Smooth muscle cell (in vitro differentiated cells): ENCODE measurements at regions not wholly inside any gene's neighbourhood (a gene's known extent, or its start where the extent isn't known, plus 50 kb on each side); places are given as distances from the start of the nearest gene placed in this dataset.
A peak's percentile ranks its signal among the peaks of the same experiment; 100 is the strongest.

Experiments
- DNase-seq: peaks from one replicate; lab custom pipeline; 2025; ENCODE audit not compliant: unreplicated experiment; lab: John Stamatoyannopoulos, UW
- H2AFZ ChIP-seq: fragments of 200-600 bp; sonication (generic); 2 replicates; pipeline ENCODE4 v1.6.0; 2016; ENCODE audit warnings: antibody characterized with exemption, low read depth, mild to moderate bottlenecking
- H3F3A ChIP-seq: fragments of 200-600 bp; sonication (generic); 2 replicates; pipeline ENCODE4 v1.6.0; 2017; ENCODE audit warnings: antibody characterized with exemption, low read depth
- H3K27ac ChIP-seq: fragments of 200-600 bp; sonication (generic); 2 replicates; pipeline ENCODE4 v1.5.1; 2016; ENCODE audit warnings: low read depth, mild to moderate bottlenecking
- H3K27me3 ChIP-seq: fragments of 200-600 bp; sonication (generic); 2 replicates; pipeline ENCODE4 v1.6.1; 2016; ENCODE audit warnings: low read depth, mild to moderate bottlenecking
- H3K36me3 ChIP-seq: fragments of 200-600 bp; sonication (generic); 2 replicates; pipeline ENCODE4 v1.5.1; 2016; ENCODE audit warnings: low read depth
- H3K4me1 ChIP-seq: fragments of 200-600 bp; sonication (generic); 2 replicates; pipeline ENCODE4 v1.5.1; 2016; ENCODE audit warnings: low read depth
- H3K4me2 ChIP-seq: fragments of 200-600 bp; sonication (generic); 2 replicates; pipeline ENCODE4 v1.6.0; 2016; ENCODE audit warnings: mild to moderate bottlenecking
- H3K4me3 ChIP-seq: fragments of 200-600 bp; sonication (generic); 2 replicates; pipeline ENCODE4 v1.5.1; 2016; ENCODE audit warnings: mild to moderate bottlenecking
- H3K79me2 ChIP-seq: fragments of 200-600 bp; sonication (generic); 2 replicates; pipeline ENCODE4 v1.6.0; 2016; ENCODE audit warnings: low read depth, mild to moderate bottlenecking
- H3K9ac ChIP-seq: fragments of 200-600 bp; sonication (generic); 2 replicates; pipeline ENCODE4 v1.6.0; 2016; ENCODE audit warnings: low read depth
- H3K9me3 ChIP-seq: fragments of 200-600 bp; sonication (generic); replicated peaks from 2 replicates; pipeline ENCODE4 v1.5.1; 2016; ENCODE audit warnings: low read depth
- H4K20me1 ChIP-seq: fragments of 200-600 bp; sonication (generic); 2 replicates; pipeline ENCODE4 v1.6.0; 2016; ENCODE audit warnings: low read depth
- WGBS: methylation state at CpG from one replicate; pipeline ENCODE4 v1.1.7; 2016; ENCODE audit warnings: low lambda C conversion rate; 5-methylcytosine and 5-hydroxymethylcytosine counted together
- TF ChIP-seq, protein P1 (sequence below): fragments of 200-600 bp; sonication (generic); IDR thresholded peaks from 2 replicates; pipeline ENCODE4 v1.5.1; 2017; ENCODE audit warnings: borderline replicate concordance, mild to moderate bottlenecking, antibody characterized with exemption; ENCODE audit not compliant: insufficient read depth, poor library complexity, severe bottlenecking

GRCh38 chr2:4753721-4754120 is 938.5 kb upstream of the SOX11 start:
- WGBS = 89% methylated on average over 4 of the region's 4 CpGs
- H4K20me1 ChIP-seq = no peaks in the 10 kb centered on the region

DNA sequence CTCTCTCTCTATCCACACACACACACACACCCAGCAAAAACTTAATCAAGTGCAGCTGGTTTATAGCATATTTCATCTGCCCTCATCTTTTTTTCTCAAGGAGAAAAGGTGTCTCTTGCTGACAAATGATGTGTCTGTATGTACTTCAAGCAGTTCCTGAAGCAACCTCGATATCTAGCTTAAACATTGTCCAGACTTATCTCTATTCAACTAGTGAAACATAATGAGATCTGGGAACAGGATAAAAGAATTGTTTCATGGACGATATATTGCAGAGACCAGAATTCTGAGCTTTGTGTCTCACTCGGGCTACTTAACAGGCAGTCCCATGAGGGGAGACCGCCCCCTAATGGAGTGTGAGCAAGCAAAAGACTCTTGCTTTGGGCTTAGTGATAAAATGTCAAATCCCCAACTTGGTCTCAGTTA is 929.2 kb upstream of the SOX11 start:
- Histone ChIP-seq H4K20me1 (no peaks in the 10 kb centered on the region), H3K27me3 (no peaks in the 10 kb centered on the region), H3F3A (no peaks in the 10 kb centered on the region), H2AFZ (no peak overlapping the region), H3K9me3 (no peaks in the 10 kb centered on the region), H3K4me1 (no peaks in the 10 kb centered on the region), H3K27ac (no peak overlapping the region), H3K4me3 (no peak overlapping the region), H3K4me2 (no peak overlapping the region), H3K79me2 (no peaks in the 10 kb centered on the region), H3K36me3 (no peaks in the 10 kb centered on the region), H3K9ac (no peak overlapping the region)
- DNase-seq = no peak
- TF ChIP-seq, protein P1, sequence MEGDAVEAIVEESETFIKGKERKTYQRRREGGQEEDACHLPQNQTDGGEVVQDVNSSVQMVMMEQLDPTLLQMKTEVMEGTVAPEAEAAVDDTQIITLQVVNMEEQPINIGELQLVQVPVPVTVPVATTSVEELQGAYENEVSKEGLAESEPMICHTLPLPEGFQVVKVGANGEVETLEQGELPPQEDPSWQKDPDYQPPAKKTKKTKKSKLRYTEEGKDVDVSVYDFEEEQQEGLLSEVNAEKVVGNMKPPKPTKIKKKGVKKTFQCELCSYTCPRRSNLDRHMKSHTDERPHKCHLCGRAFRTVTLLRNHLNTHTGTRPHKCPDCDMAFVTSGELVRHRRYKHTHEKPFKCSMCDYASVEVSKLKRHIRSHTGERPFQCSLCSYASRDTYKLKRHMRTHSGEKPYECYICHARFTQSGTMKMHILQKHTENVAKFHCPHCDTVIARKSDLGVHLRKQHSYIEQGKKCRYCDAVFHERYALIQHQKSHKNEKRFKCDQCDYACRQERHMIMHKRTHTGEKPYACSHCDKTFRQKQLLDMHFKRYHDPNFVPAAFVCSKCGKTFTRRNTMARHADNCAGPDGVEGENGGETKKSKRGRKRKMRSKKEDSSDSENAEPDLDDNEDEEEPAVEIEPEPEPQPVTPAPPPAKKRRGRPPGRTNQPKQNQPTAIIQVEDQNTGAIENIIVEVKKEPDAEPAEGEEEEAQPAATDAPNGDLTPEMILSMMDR = peak; percentile 62
- 23% methylated on average over 4 of the region's 4 CpGs for WGBS

More at GRCh38 chr2:4753721-4754120, 938.5 kb upstream of the SOX11 start:
- no peak overlapping the region for H2AFZ ChIP-seq
- H3K27ac ChIP-seq = no peak overlapping the region
- no peaks in the 10 kb centered on the region for H3K27me3 ChIP-seq
- no peaks in the 10 kb centered on the region for H3F3A ChIP-seq
- H3K36me3 ChIP-seq = no peaks in the 10 kb centered on the region
- TF ChIP-seq, protein P1 = no peak
- no peaks in the 10 kb centered on the region for H3K4me1 ChIP-seq
- no peak overlapping the region for H3K9ac ChIP-seq
- DNase-seq = no peak
- no peak overlapping the region for H3K4me2 ChIP-seq
- H3K9me3 ChIP-seq = no peaks in the 10 kb centered on the region
- H3K4me3 ChIP-seq = no peak overlapping the region
- H3K79me2 ChIP-seq = no peaks in the 10 kb centered on the region

DNA sequence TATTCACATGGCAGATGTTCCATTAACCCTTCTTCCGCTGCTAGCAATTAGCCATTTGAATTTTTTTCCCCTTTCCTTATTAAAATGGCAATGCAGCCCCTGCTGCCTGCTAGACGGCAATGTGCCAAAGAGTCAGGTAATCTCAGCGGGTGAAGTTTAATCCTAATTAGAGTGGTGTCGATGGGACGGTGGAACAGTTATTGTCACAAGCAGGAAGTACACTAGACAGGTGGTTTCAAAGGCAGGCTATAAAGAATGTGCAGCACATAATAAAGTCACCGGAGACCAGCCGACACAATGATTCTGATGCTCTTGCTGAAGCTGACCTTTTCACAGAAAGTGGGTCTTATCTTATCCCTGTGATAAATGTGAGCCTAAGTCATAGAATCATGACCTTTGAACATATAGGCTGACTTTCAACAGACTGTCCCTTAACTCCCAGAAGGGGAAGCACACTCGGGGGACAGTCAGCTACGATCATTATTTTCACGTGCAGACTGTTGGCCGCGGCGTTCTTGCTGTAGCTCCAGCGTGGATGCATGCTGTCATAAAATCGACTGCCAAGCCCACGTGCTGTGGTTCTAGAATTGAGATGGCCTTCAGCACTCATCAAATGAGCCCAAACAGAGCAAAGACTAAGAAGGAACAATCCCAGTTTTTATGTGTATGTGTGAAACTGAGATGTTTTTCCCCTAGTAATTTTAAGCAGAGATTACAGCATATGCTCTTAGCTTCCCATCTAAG is 926.2 kb upstream of the SOX11 start:
- no peak for DNase-seq
- Histone ChIP-seq H3K9ac (no peak overlapping the region), H3K27ac (no peak overlapping the region), H3K9me3 (no peaks in the 10 kb centered on the region), H3K4me3 (no peak overlapping the region), H3K4me1 (no peaks in the 10 kb centered on the region), H3K4me2 (no peak overlapping the region), H3K27me3 (no peaks in the 10 kb centered on the region), H3F3A (no peaks in the 10 kb centered on the region), H4K20me1 (no peaks in the 10 kb centered on the region), H2AFZ (no peak overlapping the region), H3K79me2 (no peaks in the 10 kb centered on the region), H3K36me3 (no peaks in the 10 kb centered on the region)
- TF ChIP-seq, protein P1 = no peak
- 68% methylated on average over 16 of the region's 16 CpGs for WGBS

- Histone ChIP-seq H3K9me3 (no peaks in the 10 kb centered on the region), H3F3A (no peaks in the 10 kb centered on the region), H3K27me3 (no peaks in the 10 kb centered on the region), H3K27ac (no peak overlapping the region), H4K20me1 (no peaks in the 10 kb centered on the region), H3K79me2 (no peaks in the 10 kb centered on the region), H3K4me2 (no peak overlapping the region), H3K36me3 (no peaks in the 10 kb centered on the region), H3K4me3 (no peak overlapping the region), H3K4me1 (no peaks in the 10 kb centered on the region), H3K9ac (no peak overlapping the region), H2AFZ (no peak overlapping the region)
- DNase-seq = no peak
- TF ChIP-seq, protein P1 = no peak
- WGBS = 92% methylated on average over 2 of the region's 2 CpGs
Observed at GRCh38 chr2:4775668-4776067, 916.5 kb upstream of the SOX11 start.
